ENCODE measurements at regions not wholly inside any gene's neighbourhood (a gene's known extent, or its start where the extent isn't known, plus 50 kb on each side); places are given as distances from the start of the nearest gene placed in this dataset.
A peak's percentile ranks its signal among the peaks of the same experiment; 100 is the strongest.

DNA sequence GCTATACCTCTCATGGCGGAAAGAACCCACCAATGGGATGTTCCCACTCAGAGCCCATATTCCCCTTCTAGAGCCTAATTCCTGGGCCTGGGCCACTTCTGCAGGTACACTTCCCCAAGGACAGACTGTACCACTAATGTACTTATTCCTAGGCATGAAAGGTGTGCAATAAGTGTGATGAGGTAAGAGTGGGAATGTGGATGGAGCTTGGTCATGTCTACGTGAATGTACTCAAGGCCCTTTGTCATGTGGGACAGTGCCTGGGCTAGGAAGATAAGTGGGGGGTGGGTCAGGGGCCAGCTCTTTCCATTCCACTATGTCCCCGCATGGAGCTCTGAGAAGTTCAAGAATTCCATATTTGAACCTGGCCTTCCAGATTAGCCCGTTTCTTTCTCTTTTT lies 63.4 kb upstream of the FUT8 start:
- TF ChIP-seq, protein P1, sequence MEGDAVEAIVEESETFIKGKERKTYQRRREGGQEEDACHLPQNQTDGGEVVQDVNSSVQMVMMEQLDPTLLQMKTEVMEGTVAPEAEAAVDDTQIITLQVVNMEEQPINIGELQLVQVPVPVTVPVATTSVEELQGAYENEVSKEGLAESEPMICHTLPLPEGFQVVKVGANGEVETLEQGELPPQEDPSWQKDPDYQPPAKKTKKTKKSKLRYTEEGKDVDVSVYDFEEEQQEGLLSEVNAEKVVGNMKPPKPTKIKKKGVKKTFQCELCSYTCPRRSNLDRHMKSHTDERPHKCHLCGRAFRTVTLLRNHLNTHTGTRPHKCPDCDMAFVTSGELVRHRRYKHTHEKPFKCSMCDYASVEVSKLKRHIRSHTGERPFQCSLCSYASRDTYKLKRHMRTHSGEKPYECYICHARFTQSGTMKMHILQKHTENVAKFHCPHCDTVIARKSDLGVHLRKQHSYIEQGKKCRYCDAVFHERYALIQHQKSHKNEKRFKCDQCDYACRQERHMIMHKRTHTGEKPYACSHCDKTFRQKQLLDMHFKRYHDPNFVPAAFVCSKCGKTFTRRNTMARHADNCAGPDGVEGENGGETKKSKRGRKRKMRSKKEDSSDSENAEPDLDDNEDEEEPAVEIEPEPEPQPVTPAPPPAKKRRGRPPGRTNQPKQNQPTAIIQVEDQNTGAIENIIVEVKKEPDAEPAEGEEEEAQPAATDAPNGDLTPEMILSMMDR (IDR thresholded peaks at IDR 0.05; ENCODE audit: insufficient read depth, low read depth, low read length, missing control alignments), result no peak
- no peak overlapping the region for H3K4me3 ChIP-seq (ENCODE audit: low read depth, low read length)
- no peak for DNase-seq (ENCODE audit: low read depth)

DNA sequence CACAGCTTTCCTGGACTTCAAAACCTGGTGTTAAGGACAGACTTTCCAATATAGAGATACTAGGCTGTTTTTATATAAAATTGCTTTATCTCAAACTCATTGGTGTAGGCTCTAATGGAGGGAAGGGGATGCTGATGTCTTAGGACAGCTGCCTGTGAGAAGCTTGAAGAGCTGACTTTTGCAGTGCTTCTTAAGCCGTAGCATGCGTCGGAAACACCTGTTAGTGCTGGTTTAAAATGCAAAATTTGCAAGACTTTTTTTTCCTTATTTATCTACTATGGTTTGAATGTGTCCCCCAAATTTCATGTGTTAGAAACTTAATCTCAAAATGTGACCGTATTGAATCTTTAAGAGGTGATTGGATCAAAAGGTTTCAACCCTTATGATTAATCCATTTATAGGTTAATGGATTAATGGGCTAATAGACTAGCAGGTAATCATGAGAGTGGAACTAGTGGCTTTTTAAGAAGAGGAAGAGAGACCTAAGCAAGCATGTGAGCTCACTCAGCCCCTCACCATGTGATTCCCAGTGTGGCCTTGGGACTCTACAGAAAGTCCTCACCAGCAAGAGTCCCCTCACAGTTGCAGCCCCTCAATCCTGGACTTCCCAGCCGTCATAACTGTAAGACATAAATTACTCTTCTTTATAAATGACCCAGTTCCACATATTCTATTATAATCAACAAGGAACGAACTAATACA lies 60.9 kb upstream of the FUT8 start:
- TF ChIP-seq, protein P1 (IDR thresholded peaks at IDR 0.05; ENCODE audit: insufficient read depth, low read depth, low read length, missing control alignments), result no peak
- no peak overlapping the region for H3K4me3 ChIP-seq (ENCODE audit: low read depth, low read length)
- peak; percentile 42 for DNase-seq (ENCODE audit: low read depth)

DNA sequence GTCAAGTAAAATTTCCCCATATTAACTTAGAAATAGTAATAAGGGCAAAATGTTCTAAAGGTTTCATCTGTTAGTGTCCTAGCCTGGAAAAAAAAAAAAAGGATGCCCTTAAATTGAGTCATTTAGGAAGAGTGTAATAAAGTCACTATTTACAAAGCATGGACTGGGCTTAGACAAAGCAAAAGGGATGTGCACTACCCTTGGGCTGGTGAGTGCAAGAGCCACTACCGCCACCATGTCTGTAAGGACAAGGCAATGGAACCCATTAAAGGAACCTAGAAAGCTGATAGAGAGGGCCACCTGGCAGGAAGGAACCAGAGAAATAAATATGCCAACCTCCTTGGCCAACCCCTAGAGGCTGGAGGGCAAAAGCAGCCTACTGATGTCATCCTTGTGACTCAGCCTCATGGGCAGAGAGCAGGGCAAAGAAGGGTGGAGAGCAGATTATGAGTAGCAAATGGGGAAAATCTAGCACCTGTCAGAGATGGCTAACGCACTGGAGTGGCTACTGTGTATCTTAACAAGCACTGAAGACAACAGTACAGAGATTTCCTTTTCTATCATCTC lies 59.5 kb upstream of the FUT8 start:
- TF ChIP-seq, protein P1 (IDR thresholded peaks at IDR 0.05; ENCODE audit: insufficient read depth, low read depth, low read length, missing control alignments), result no peak
- DNase-seq (ENCODE audit: low read depth), result peak; percentile 50
- H3K4me3 ChIP-seq (ENCODE audit: low read depth, low read length), result no peak overlapping the region

DNA sequence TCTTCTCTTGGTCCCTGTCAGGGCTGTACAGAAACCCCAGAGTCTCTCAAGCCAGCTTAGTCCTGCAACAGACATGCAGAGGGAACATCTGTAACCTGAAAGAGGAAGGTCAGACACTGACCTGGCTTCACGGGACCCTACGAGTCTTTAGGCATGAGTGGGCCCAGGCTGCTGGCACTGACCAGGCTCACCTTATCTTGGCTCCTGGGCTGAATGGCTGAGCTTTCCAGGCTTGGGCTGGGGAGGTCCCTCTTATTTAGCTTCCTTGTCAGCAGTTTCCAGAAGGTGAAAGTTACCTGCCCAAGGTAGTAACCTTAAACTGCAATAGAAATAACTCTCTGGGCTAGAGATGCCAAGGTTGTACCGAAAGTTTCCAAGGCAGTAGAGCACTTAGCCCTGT lies 58.4 kb upstream of the FUT8 start:
- DNase-seq (ENCODE audit: low read depth), result no peak
- TF ChIP-seq, protein P1 (IDR thresholded peaks at IDR 0.05; ENCODE audit: insufficient read depth, low read depth, low read length, missing control alignments), result no peak
- H3K4me3 ChIP-seq (ENCODE audit: low read depth, low read length), result no peak overlapping the region

DNA sequence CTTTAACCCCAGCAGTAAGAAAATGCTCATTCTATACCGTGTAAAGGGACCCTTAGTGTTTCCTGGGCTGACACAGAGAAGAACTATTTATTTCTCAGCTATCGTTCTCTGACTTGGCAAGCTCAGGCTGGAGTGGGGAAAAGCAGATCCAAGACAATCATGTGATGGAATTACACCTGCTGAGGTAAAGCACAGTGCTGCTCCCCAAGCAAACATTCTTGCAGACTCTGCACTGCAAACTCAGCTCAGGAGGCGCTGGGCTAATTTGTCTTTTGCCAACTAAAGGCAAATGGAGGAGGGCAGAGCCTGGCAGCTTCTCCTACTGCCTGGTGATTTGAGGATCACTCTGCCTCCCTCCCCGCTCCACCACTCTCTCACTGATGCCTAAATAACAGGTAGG lies 57.8 kb upstream of the FUT8 start:
- no peak overlapping the region for H3K4me3 ChIP-seq (ENCODE audit: low read depth, low read length)
- DNase-seq (ENCODE audit: low read depth), result no peak
- TF ChIP-seq, protein P1 (IDR thresholded peaks at IDR 0.05; ENCODE audit: insufficient read depth, low read depth, low read length, missing control alignments), result no peak

DNA sequence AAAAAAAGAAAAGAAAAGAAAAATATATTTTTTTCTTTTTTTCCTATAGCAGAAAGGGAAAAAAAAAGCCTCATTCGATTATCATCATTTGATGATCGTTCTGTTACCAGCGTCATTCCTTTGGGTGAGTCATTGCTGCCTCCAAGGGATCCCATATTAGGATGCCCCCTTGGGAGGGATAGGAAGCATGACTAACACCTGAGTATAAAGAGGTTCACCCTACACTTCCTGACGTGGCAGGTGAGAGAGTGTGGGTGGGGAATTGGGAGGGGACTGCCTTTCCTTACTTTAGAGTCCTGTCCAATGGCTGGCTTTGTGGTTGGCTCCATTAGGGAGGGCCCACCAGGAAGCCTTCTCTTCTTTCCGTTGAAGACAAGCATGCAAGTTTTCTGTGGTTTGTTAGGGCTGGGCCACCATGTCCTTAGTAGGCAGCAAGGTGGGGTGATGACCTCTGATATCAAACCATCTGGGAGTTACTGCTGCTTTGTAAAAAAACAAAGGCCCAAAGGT lies 56.1 kb upstream of the FUT8 start:
- TF ChIP-seq, protein P1 (IDR thresholded peaks at IDR 0.05; ENCODE audit: insufficient read depth, low read depth, low read length, missing control alignments), result no peak
- peak; percentile 42 for DNase-seq (ENCODE audit: low read depth)
- no peak overlapping the region for H3K4me3 ChIP-seq (ENCODE audit: low read depth, low read length)
